ENCODE measurements at regions not wholly inside any gene's neighbourhood (a gene's known extent, or its start where the extent isn't known, plus 50 kb on each side); places are given as distances from the start of the nearest gene placed in this dataset.

DNA sequence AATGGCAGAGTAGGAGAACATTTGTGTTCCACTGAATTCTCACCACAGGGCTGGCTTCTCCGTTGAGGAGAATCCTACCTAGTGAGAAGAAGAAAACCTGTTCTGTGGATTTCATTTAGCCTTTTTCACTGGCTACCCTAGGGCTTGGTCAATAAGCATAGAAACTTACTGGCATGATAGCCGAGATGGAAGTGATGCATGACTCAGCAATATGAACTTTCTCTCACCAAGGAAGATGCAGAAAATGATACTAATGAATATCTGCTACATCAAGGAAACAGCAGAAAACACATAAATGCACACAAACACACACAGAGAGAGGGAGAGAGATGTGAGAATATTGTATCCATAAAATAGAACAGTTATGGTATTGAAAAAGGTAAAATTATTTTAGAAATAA is 216.3 kb downstream of the HHIP start:
- TF ChIP-seq, protein P1, sequence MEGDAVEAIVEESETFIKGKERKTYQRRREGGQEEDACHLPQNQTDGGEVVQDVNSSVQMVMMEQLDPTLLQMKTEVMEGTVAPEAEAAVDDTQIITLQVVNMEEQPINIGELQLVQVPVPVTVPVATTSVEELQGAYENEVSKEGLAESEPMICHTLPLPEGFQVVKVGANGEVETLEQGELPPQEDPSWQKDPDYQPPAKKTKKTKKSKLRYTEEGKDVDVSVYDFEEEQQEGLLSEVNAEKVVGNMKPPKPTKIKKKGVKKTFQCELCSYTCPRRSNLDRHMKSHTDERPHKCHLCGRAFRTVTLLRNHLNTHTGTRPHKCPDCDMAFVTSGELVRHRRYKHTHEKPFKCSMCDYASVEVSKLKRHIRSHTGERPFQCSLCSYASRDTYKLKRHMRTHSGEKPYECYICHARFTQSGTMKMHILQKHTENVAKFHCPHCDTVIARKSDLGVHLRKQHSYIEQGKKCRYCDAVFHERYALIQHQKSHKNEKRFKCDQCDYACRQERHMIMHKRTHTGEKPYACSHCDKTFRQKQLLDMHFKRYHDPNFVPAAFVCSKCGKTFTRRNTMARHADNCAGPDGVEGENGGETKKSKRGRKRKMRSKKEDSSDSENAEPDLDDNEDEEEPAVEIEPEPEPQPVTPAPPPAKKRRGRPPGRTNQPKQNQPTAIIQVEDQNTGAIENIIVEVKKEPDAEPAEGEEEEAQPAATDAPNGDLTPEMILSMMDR (optimal IDR thresholded peaks at IDR 0.05 in 1 of 3, IDR thresholded peaks at IDR 0.05 in 1 of 3, conservative IDR thresholded peaks at IDR 0.05 in 1 of 3; ENCODE audit: extremely low read depth in 1 of 3, insufficient read depth in 2 of 3, low read length in 3 of 3): no peak
- no peak for TF ChIP-seq EZH2 (IDR thresholded peaks at IDR 0.05; ENCODE audit: low read length)

All from keratinocyte (primary cell).